Muscle of leg (tissue), 3 donors: ENCODE measurements at regions not wholly inside any gene's neighbourhood (a gene's known extent, or its start where the extent isn't known, plus 50 kb on each side); places are given as distances from the start of the nearest gene placed in this dataset.

ENCODE experiments used
- DNase-seq: peaks from one replicate; pipeline ENCODE4 v3.0.0; 2013
- H3K27ac ChIP-seq: one replicate; pipeline ENCODE4 v1.5.1; 2013; ENCODE audit warnings: mild to moderate bottlenecking, low read length, control low read depth
- H3K27me3 ChIP-seq: one replicate; pipeline ENCODE4 v1.6.1; 2013; ENCODE audit warnings: low read length; ENCODE audit not compliant: control insufficient read depth, insufficient read depth
- H3K36me3 ChIP-seq: one replicate; pipeline ENCODE4 v1.6.1; 2013; ENCODE audit warnings: low read length; ENCODE audit not compliant: control insufficient read depth, insufficient read depth
- H3K4me1 ChIP-seq: one replicate; pipeline ENCODE4 v1.6.1; 2013; ENCODE audit warnings: low read length; ENCODE audit not compliant: control insufficient read depth, insufficient read depth
- H3K4me3 ChIP-seq: one replicate; pipeline ENCODE4 v1.5.1; 2013; ENCODE audit warnings: low read length, control low read depth
- H3K9me3 ChIP-seq: replicated peaks from 2 replicates; pipeline ENCODE4 v1.6.1; 2013; ENCODE audit warnings: low read depth, low read length; ENCODE audit not compliant: control insufficient read depth
- WGBS: methylation state at CpG from one replicate; pipeline ENCODE4 v1.1.5; 2013; ENCODE audit warnings: missing lambda C conversion rate; ENCODE audit not compliant: insufficient coverage; 5-methylcytosine and 5-hydroxymethylcytosine counted together

DNA sequence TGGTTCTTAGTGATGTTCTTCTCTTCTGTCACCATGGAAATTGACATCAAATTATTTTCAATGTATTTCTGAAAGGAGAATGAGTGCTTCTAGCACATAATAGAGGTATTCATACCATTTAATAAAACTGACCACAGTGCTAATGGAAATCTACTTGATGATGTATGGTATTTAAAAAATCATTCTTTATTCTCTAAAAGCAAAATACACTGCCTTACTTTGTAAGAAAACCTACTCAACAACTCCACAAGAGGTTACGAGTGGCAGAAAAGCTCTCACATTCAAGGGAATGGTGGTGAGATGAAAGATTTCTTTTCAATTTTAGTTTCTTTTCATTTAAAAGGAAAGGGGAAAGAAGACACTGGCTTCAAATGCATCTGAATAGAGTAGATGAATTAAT lies 382.3 kb upstream of the CHST9 start:
- Histone ChIP-seq H3K27me3 (no peaks in the 10 kb centered on the region), H3K36me3 (no peaks in the 10 kb centered on the region), H3K27ac (no peak overlapping the region), H3K4me1 (no peaks in the 10 kb centered on the region), H3K9me3 (no peaks in the 10 kb centered on the region), H3K4me3 (no peak overlapping the region)
- no CpG with 5 or more reads among the region's 1 CpG for WGBS
- no peak for DNase-seq

- Histone ChIP-seq H3K4me1 (peaks cover 2% of the 10 kb centered on the region), H3K9me3 (no peaks in the 10 kb centered on the region), H3K27ac (no peak overlapping the region), H3K36me3 (no peaks in the 10 kb centered on the region), H3K4me3 (no peak overlapping the region), H3K27me3 (no peaks in the 10 kb centered on the region)
- peak; percentile 55 for DNase-seq
- WGBS: 22% methylated on average over 1 of the region's 3 CpGs
Observed at GRCh38 chr18:27564066-27564465, 379.0 kb upstream of the CHST9 start.

DNA sequence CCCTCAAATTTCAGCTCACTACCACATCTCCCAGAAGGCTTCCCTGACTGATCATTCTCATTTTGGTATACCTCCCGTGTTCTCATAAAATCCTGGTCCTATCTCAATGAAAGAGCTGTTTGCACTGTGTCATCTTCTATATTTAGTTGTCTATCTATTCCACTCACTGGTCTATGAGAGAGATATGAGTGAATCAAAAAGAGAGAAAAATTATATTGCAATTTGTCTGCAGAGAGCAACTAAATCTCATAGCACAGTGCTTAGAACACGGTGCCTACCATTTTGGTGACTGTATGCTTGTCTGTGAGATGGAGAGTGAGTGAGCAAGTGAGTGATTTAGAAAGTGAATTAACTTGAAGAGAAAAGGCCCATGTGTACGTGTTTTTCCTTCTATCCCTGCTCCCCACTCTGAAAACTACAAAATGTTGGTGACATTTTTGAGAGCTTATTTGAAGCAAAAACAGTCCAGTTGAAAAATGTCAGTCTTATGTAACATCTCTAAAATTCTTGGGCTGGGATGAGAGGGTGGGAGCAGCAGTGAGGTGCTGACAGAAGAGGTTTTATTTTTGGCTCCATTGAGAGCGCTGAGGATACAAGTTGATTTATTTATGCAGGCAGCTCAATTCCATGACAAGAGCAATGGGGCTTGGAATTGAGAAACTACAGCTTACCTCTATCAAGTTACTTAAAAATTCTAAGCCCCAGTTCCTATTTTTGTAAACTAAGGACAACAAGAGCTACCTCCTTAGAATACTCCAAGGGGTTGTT lies 373.5 kb upstream of the CHST9 start:
- Histone ChIP-seq H3K27ac (peak overlapping the region; percentile 16), H3K4me3 (no peak overlapping the region), H3K9me3 (peaks cover 3% of the 10 kb centered on the region), H3K36me3 (no peaks in the 10 kb centered on the region), H3K27me3 (no peaks in the 10 kb centered on the region), H3K4me1 (peaks cover 5% of the 10 kb centered on the region)
- no CpG with 5 or more reads among the region's 4 CpGs for WGBS
- DNase-seq: peak; percentile 50

- WGBS: 80% methylated on average over 2 of the region's 4 CpGs
- no peak overlapping the region for H3K4me3 ChIP-seq
- no peak overlapping the region for H3K27ac ChIP-seq
- no peaks in the 10 kb centered on the region for H3K36me3 ChIP-seq
- no peaks in the 10 kb centered on the region for H3K27me3 ChIP-seq
- H3K4me1 ChIP-seq: peaks cover 3% of the 10 kb centered on the region
- peaks cover 3% of the 10 kb centered on the region for H3K9me3 ChIP-seq
- DNase-seq: no peak
Observed at GRCh38 chr18:27556741-27557140, 371.6 kb upstream of the CHST9 start.

- Histone ChIP-seq H3K4me3 (no peak overlapping the region), H3K36me3 (no peaks in the 10 kb centered on the region), H3K27me3 (no peaks in the 10 kb centered on the region), H3K4me1 (no peaks in the 10 kb centered on the region), H3K27ac (no peak overlapping the region), H3K9me3 (no peaks in the 10 kb centered on the region)
- DNase-seq: no peak
- 92% methylated on average over 2 of the region's 6 CpGs for WGBS
Observed at GRCh38 chr18:27549335-27550039, 364.4 kb upstream of the CHST9 start.

GRCh38 chr18:27546991-27547390 lies 361.9 kb upstream of the CHST9 start:
- H3K36me3 ChIP-seq: no peaks in the 10 kb centered on the region
- H3K27ac ChIP-seq: no peak overlapping the region
- DNase-seq: no peak
- no peaks in the 10 kb centered on the region for H3K27me3 ChIP-seq
- H3K4me1 ChIP-seq: no peaks in the 10 kb centered on the region
- 97% methylated on average over 3 of the region's 3 CpGs for WGBS
- no peaks in the 10 kb centered on the region for H3K9me3 ChIP-seq
- no peak overlapping the region for H3K4me3 ChIP-seq

- H3K27me3 ChIP-seq: no peaks in the 10 kb centered on the region
Observed at GRCh38 chr18:27544206-27544605, 359.1 kb upstream of the CHST9 start.

GRCh38 chr18:27541293-27541692 lies 356.2 kb upstream of the CHST9 start:
- Histone ChIP-seq H3K27ac (no peak overlapping the region), H3K4me1 (no peaks in the 10 kb centered on the region), H3K27me3 (no peaks in the 10 kb centered on the region), H3K9me3 (no peaks in the 10 kb centered on the region), H3K4me3 (no peak overlapping the region), H3K36me3 (no peaks in the 10 kb centered on the region)
- WGBS: no CpG with 5 or more reads among the region's 3 CpGs
- no peak for DNase-seq

More at GRCh38 chr18:27544206-27544605, 359.1 kb upstream of the CHST9 start:
- no peak for DNase-seq
- no peak overlapping the region for H3K27ac ChIP-seq
- no peak overlapping the region for H3K4me3 ChIP-seq
- H3K9me3 ChIP-seq: no peaks in the 10 kb centered on the region
- H3K36me3 ChIP-seq: no peaks in the 10 kb centered on the region
- H3K4me1 ChIP-seq: no peaks in the 10 kb centered on the region

GRCh38 chr18:27540111-27540510 lies 355.0 kb upstream of the CHST9 start:
- no peak overlapping the region for H3K4me3 ChIP-seq
- no peaks in the 10 kb centered on the region for H3K9me3 ChIP-seq
- no peak for DNase-seq
- WGBS: 40% methylated on average over 4 of the region's 6 CpGs
- H3K27me3 ChIP-seq: no peaks in the 10 kb centered on the region
- no peaks in the 10 kb centered on the region for H3K4me1 ChIP-seq
- no peaks in the 10 kb centered on the region for H3K36me3 ChIP-seq
- no peak overlapping the region for H3K27ac ChIP-seq

GRCh38 chr18:27528925-27529521 lies 343.9 kb upstream of the CHST9 start:
- DNase-seq: no peak
- no peak overlapping the region for H3K4me3 ChIP-seq
- H3K27me3 ChIP-seq: no peaks in the 10 kb centered on the region
- WGBS: no CpG with 5 or more reads among the region's 2 CpGs
- no peak overlapping the region for H3K27ac ChIP-seq
- no peaks in the 10 kb centered on the region for H3K9me3 ChIP-seq
- no peaks in the 10 kb centered on the region for H3K36me3 ChIP-seq
- H3K4me1 ChIP-seq: peaks cover 5% of the 10 kb centered on the region
